ENCODE measurements at regions not wholly inside any gene's neighbourhood (a gene's known extent, or its start where the extent isn't known, plus 50 kb on each side); places are given as distances from the start of the nearest gene placed in this dataset.

GRCh38 chr18:78624646-78625279, 354.9 kb upstream of the SALL3 start:
- DNase-seq = no peak

GRCh38 chr18:78625847-78626246, 353.8 kb upstream of the SALL3 start:
- DNase-seq = no peak

GRCh38 chr18:78627551-78628346, 351.9 kb upstream of the SALL3 start:
- no peak for DNase-seq

GRCh38 chr18:78629426-78629825, 350.2 kb upstream of the SALL3 start:
- DNase-seq = no peak

- no peak for DNase-seq
Observed at GRCh38 chr18:78630356-78630755, 349.3 kb upstream of the SALL3 start.

GRCh38 chr18:78630981-78631510, 348.6 kb upstream of the SALL3 start:
- DNase-seq = no peak

GRCh38 chr18:78632111-78632541, 347.5 kb upstream of the SALL3 start:
- no peak for DNase-seq

- DNase-seq = no peak
Observed at GRCh38 chr18:78634061-78634696, 345.4 kb upstream of the SALL3 start.

- DNase-seq = no peak
Observed at GRCh38 chr18:78635093-78635800, 344.4 kb upstream of the SALL3 start.

- DNase-seq = no peak
Observed at GRCh38 chr18:78636260-78636659, 343.4 kb upstream of the SALL3 start.

- no peak for DNase-seq
Observed at GRCh38 chr18:78637442-78638402, 341.9 kb upstream of the SALL3 start.

GRCh38 chr18:78639006-78639950, 340.3 kb upstream of the SALL3 start:
- no peak for DNase-seq

GRCh38 chr18:78640246-78640995, 339.2 kb upstream of the SALL3 start:
- DNase-seq = no peak

- no peak for DNase-seq
Observed at GRCh38 chr18:78641689-78642231, 337.9 kb upstream of the SALL3 start.

GRCh38 chr18:78642296-78642951, 337.2 kb upstream of the SALL3 start:
- DNase-seq = no peak

- no peak for DNase-seq
Observed at GRCh38 chr18:78643004-78643403, 336.6 kb upstream of the SALL3 start.

- no peak for DNase-seq
Observed at GRCh38 chr18:78643981-78644380, 335.6 kb upstream of the SALL3 start.

GRCh38 chr18:78645216-78645615, 334.4 kb upstream of the SALL3 start:
- no peak for DNase-seq

GRCh38 chr18:78647018-78647417, 332.6 kb upstream of the SALL3 start:
- DNase-seq = no peak

All from NCI-H1436 (cell line).